EH (cell line): ENCODE measurements at regions not wholly inside any gene's neighbourhood (a gene's known extent, or its start where the extent isn't known, plus 50 kb on each side); places are given as distances from the start of the nearest gene placed in this dataset.
"Not testable (repeated sequence)": the region's sequence is repeated elsewhere in the genome, so short reads cannot be mapped to it uniquely, and the experiment has no call there.

ENCODE experiments used
- DNase-seq: peaks from one replicate; pipeline ENCODE4 v3.0.0-alpha.2; 2015; ENCODE audit warnings: low read depth

GRCh38 chrX:55326985-55327384 is 62.3 kb upstream of the PAGE3 start:
- no peak for DNase-seq

GRCh38 chrX:55335296-55335695 is 70.6 kb upstream of the PAGE3 start:
- DNase-seq = no peak

DNA sequence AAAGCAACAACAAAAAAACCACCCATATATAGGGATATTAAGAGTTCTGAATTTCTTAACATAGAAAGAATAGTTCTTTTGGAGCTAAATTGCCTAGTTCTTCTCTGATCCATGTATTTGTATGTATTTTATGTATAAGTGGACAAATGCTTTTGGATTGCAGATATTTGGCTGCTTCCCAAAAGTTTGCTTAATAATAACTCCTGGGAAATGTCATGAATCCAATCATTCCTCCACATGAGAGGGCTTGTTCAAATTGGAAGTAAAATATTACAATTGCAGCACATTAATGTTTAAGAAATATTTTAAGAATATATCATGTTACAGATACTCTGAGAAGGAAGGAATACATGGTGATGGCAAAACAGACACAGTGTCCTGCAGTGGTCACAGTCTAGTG is 71.5 kb upstream of the PAGE3 start:
- DNase-seq = no peak

GRCh38 chrX:55340896-55341433 is 76.2 kb upstream of the PAGE3 start:
- no peak for DNase-seq

GRCh38 chrX:55342533-55343501 is 78.1 kb upstream of the PAGE3 start:
- DNase-seq = peak; percentile 23

- no peak for DNase-seq
Observed at GRCh38 chrX:55356609-55357008, 91.9 kb upstream of the PAGE3 start.

GRCh38 chrX:55357236-55357635 is 92.5 kb upstream of the PAGE3 start:
- DNase-seq = no peak

DNA sequence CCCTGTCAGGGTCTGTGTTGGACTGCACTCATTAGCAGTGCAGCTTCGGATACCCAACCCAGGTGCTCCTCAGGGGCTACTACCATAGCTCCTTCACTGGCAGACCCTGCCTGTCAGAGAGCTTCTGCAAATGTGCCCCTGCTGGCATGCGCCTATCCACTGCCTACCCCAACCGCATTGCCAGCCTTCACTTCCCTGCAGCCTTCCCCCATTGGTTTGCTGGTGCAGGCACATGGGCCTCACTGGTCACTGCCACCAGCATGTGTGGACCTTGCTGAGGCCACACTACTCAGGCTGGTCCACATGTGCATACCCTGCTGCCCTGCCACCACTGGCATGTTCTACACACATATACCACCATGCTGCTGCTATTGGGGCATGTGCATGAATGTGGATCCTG is 72.5 kb upstream of the MAGEH1 start:
- DNase-seq = no peak

DNA sequence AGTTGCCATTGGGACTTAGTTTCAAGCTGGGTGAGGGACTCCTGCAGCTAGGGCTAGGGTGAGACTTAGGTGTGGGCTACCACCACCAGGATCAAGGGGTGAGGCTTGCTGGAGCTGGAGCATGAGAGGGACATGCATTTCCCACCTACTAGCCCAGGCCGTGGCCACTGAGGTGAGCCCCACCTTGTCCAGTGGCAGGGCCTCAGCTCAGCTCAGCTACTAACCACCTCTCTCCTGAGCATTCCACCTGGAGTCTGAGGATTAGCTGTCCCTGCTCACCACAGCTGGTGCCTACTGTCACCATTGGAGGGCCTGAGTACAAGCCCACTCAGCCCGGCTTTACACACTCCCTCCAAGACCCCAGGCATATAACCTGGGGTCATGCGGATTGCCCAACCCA is 62.6 kb upstream of the MAGEH1 start:
- DNase-seq = no peak

DNA sequence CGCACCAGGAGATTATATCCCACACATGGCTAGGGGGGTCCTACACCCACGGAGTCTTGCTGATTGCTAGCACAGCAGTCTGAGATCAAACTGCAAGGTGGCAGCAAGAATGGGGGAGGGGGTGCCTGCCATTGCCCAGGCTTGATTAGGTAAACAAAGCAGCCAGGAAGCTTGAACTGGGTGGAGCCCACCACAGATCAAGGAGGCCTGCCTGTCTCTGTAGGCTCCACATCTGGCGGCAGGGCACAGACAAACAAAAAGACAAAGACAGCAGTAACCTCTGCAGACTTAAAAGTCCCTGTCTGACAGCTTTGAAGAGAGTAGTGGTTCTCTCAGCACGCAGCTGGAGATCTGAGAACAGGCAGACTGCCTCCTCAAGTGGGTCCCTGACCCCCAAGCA is 55.1 kb upstream of the MAGEH1 start:
- DNase-seq = not testable (repeated sequence)
